Adrenal gland (tissue), 5 donors: ENCODE measurements at regions not wholly inside any gene's neighbourhood (a gene's known extent, or its start where the extent isn't known, plus 50 kb on each side); places are given as distances from the start of the nearest gene placed in this dataset.

Experiments used
- POLR2A ChIP-seq, 2 donors: fragments of 450-650 bp; IDR thresholded peaks; one replicate each; pipeline ENCODE4 v1.6.1; 2017; ENCODE audit warnings: antibody characterized with exemption in 2 of 2, mild to moderate bottlenecking in 2 of 2, moderate library complexity in 1 of 2
- TF ChIP-seq, protein P1 (sequence below), 6 experiments: fragments of 450-650 bp in 4 of 6; fragments of 200-600 bp in 2 of 6; sonication (generic) in 1 of 6; IDR thresholded peaks; 1 replicate in 5 of 6; 2 replicates in 1 of 6; pipeline versions ENCODE4 v1.5.1 to v1.8.0; 2016 to 2021; ENCODE audit warnings: antibody characterized with exemption in 6 of 6, mild to moderate bottlenecking in 2 of 6, moderate library complexity in 1 of 6
- donor health status: DM: no; HTN: no; CAD: no.

DNA sequence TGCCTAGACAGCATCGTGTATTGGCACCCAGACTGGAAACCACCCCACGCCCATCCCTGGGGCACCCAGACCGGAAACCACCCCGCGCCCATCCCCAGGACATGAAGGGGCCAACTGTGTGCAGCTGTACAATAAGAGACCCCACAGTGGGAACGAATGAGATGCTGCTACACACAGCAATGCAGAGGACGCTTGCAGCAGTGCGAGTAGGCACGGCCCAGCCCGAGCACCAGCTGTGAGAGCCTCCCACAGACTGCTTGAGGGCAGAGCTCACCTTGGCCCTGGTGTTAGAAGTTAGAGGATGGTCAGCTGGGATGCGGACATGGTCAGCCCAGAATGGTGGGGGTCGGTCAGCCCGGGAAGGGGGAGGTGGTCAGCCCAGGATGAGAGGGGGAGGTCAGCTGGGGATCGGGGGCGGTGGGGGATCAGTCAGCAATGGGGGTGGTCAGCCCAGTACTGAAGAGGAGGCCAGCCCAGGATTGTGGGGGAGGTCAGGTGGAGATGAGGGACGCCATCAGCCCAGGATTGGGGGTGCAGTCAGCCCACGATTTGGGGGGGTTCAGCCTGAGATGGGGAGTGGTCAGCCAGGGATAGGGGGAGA, 340.0 kb downstream of the C16orf95 start:
- TF ChIP-seq, protein P1, sequence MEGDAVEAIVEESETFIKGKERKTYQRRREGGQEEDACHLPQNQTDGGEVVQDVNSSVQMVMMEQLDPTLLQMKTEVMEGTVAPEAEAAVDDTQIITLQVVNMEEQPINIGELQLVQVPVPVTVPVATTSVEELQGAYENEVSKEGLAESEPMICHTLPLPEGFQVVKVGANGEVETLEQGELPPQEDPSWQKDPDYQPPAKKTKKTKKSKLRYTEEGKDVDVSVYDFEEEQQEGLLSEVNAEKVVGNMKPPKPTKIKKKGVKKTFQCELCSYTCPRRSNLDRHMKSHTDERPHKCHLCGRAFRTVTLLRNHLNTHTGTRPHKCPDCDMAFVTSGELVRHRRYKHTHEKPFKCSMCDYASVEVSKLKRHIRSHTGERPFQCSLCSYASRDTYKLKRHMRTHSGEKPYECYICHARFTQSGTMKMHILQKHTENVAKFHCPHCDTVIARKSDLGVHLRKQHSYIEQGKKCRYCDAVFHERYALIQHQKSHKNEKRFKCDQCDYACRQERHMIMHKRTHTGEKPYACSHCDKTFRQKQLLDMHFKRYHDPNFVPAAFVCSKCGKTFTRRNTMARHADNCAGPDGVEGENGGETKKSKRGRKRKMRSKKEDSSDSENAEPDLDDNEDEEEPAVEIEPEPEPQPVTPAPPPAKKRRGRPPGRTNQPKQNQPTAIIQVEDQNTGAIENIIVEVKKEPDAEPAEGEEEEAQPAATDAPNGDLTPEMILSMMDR (IDR thresholded peaks at IDR 0.05), result no peak
- no peak for TF ChIP-seq POLR2A (IDR thresholded peaks at IDR 0.05)
